ENCODE measurements at regions not wholly inside any gene's neighbourhood (a gene's known extent, or its start where the extent isn't known, plus 50 kb on each side); places are given as distances from the start of the nearest gene placed in this dataset.

GRCh38 chr10:9743639-9744038 lies 1274.0 kb upstream of the CELF2 start:
- TF ChIP-seq FOXM1 (IDR thresholded peaks at IDR 0.05; ENCODE audit: borderline replicate concordance, low read depth) (no peak), CEBPB (IDR thresholded peaks at IDR 0.05) (no peak)

DNA sequence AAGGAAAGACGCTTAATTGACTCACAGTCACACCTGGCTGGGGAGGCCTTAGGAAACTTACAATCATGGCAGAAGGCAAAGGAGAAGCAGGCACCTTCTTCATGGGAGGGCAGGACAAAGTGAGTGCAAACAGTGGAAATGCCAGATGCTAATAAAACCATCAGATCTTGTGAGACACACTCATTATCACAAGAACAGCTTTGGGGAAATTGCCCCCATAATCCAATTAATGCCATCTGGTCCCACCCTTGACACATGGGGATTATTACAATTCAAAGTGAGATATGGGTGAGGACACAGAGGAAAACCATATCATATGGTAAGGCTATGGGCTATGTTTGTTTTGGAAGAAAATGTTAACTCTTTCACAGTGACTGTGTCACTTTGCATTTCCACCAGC lies 1272.5 kb upstream of the CELF2 start:
- TF ChIP-seq CREB1 (IDR thresholded peaks at IDR 0.05; ENCODE audit: low read depth) (no peak), TEAD4 (IDR thresholded peaks at IDR 0.05) (no peak), EGR1 (IDR thresholded peaks at IDR 0.05) (no peak), NFIC (IDR thresholded peaks at IDR 0.05) (no peak), TCF12 (IDR thresholded peaks at IDR 0.05; ENCODE audit: low read depth) (no peak), CEBPB (IDR thresholded peaks at IDR 0.05) (no peak), REST (IDR thresholded peaks at IDR 0.05; ENCODE audit: low read depth) (no peak), YY1 (IDR thresholded peaks at IDR 0.05; ENCODE audit: low read depth) (no peak), RAD21 (IDR thresholded peaks at IDR 0.05; ENCODE audit: low read depth) (no peak), ZBTB7A (IDR thresholded peaks at IDR 0.05; ENCODE audit: low read depth) (no peak), TAF1 (IDR thresholded peaks at IDR 0.05; ENCODE audit: low read depth) (no peak), FOXM1 (IDR thresholded peaks at IDR 0.05; ENCODE audit: borderline replicate concordance, low read depth) (no peak), EP300 (IDR thresholded peaks at IDR 0.05; ENCODE audit: borderline replicate concordance) (no peak)
- TF ChIP-seq, protein P1, sequence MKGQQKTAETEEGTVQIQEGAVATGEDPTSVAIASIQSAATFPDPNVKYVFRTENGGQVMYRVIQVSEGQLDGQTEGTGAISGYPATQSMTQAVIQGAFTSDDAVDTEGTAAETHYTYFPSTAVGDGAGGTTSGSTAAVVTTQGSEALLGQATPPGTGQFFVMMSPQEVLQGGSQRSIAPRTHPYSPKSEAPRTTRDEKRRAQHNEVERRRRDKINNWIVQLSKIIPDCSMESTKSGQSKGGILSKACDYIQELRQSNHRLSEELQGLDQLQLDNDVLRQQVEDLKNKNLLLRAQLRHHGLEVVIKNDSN (IDR thresholded peaks at IDR 0.05): no peak
- TF ChIP-seq, protein P2, sequence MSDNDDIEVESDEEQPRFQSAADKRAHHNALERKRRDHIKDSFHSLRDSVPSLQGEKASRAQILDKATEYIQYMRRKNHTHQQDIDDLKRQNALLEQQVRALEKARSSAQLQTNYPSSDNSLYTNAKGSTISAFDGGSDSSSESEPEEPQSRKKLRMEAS (IDR thresholded peaks at IDR 0.05): no peak

- TF ChIP-seq EP300 (IDR thresholded peaks at IDR 0.05; ENCODE audit: borderline replicate concordance) (no peak), TAF1 (IDR thresholded peaks at IDR 0.05; ENCODE audit: low read depth) (no peak), NFIC (IDR thresholded peaks at IDR 0.05) (no peak), TCF12 (IDR thresholded peaks at IDR 0.05; ENCODE audit: low read depth) (no peak), TEAD4 (IDR thresholded peaks at IDR 0.05) (no peak), FOXM1 (IDR thresholded peaks at IDR 0.05; ENCODE audit: borderline replicate concordance, low read depth) (no peak), EGR1 (IDR thresholded peaks at IDR 0.05) (no peak), CEBPB (IDR thresholded peaks at IDR 0.05) (no peak), YY1 (IDR thresholded peaks at IDR 0.05; ENCODE audit: low read depth) (no peak), CREB1 (IDR thresholded peaks at IDR 0.05; ENCODE audit: low read depth) (no peak), ZBTB7A (IDR thresholded peaks at IDR 0.05; ENCODE audit: low read depth) (no peak), RAD21 (IDR thresholded peaks at IDR 0.05; ENCODE audit: low read depth) (no peak), REST (IDR thresholded peaks at IDR 0.05; ENCODE audit: low read depth) (no peak)
- TF ChIP-seq, protein P1 (IDR thresholded peaks at IDR 0.05): no peak
- TF ChIP-seq, protein P2 (IDR thresholded peaks at IDR 0.05): no peak
These were observed 1260.5 kb upstream of the CELF2 start for GRCh38 chr10:9757176-9757575.

DNA sequence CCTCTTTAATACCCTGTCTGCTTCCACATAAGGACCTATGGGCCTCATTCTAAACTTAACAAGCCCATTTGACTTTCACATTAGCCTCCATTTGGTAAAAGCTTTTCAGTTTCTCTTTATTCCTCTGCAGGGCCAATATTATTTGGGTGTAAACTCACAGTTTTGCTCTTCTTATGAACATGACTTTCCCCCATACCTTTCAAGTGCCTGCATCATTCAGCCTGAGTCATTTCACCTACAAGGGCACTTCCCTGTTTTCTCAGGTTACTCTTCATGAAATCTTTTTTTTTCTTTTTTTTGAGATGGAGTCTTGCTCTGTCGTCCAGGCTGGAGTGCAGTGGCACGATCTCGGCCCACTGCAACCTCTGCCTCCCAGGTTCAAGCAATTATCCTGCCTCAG lies 1258.1 kb upstream of the CELF2 start:
- no peak for TF ChIP-seq FOXM1 (IDR thresholded peaks at IDR 0.05; ENCODE audit: borderline replicate concordance, low read depth)

DNA sequence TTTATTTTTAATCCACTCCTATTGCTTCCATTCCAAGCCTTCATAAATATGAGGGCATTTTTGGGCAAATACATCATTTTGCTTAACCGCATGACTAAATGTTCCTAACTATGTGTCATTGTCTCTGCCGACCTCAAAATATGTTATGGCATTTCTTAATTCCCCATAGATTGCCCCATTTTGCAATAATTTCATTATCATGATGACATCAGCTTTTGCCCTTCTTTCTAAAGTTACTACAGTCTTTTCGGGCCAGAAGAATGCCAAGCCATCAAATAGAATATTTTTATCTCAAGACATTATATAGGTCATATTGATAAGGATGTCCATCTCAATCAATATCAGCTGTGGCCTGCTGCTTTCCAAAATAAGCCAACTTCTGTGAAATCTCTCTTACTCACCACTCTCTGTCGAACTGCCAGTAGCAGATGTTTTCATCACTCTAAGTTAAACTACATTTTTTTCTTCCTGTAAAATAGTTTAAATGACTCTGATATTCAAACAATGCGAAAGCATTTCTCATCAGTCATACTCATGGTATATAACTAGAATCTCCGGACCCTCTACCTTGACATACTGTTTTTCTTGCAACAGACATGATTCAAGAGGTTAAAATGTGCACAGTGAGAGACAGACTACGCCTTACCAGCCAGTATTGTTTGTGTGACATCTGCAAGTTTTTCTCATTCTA lies 1254.6 kb upstream of the CELF2 start:
- TF ChIP-seq RAD21 (IDR thresholded peaks at IDR 0.05; ENCODE audit: low read depth) (no peak), YY1 (IDR thresholded peaks at IDR 0.05; ENCODE audit: low read depth) (no peak), CREB1 (IDR thresholded peaks at IDR 0.05; ENCODE audit: low read depth) (no peak), EGR1 (IDR thresholded peaks at IDR 0.05) (no peak), ZBTB7A (IDR thresholded peaks at IDR 0.05; ENCODE audit: low read depth) (no peak), TCF12 (IDR thresholded peaks at IDR 0.05; ENCODE audit: low read depth) (no peak), REST (IDR thresholded peaks at IDR 0.05; ENCODE audit: low read depth) (no peak), TEAD4 (IDR thresholded peaks at IDR 0.05) (no peak), CEBPB (IDR thresholded peaks at IDR 0.05) (no peak), NFIC (IDR thresholded peaks at IDR 0.05) (no peak), EP300 (IDR thresholded peaks at IDR 0.05; ENCODE audit: borderline replicate concordance) (no peak), TAF1 (IDR thresholded peaks at IDR 0.05; ENCODE audit: low read depth) (no peak), FOXM1 (IDR thresholded peaks at IDR 0.05; ENCODE audit: borderline replicate concordance, low read depth) (no peak)
- TF ChIP-seq, protein P2 (IDR thresholded peaks at IDR 0.05): no peak
- TF ChIP-seq, protein P1 (IDR thresholded peaks at IDR 0.05): no peak
